ENCODE measurements at regions not wholly inside any gene's neighbourhood (a gene's known extent, or its start where the extent isn't known, plus 50 kb on each side); places are given as distances from the start of the nearest gene placed in this dataset.
A peak's percentile ranks its signal among the peaks of the same experiment; 100 is the strongest.

GRCh38 chr4:138925495-138925894 lies 90.1 kb upstream of the NOCT start:
- DNase-seq (ENCODE audit: low spot score): no peak

GRCh38 chr4:138919094-138919936 lies 96.3 kb upstream of the NOCT start:
- DNase-seq (ENCODE audit: low spot score): peak; percentile 81

GRCh38 chr4:138918169-138918869 lies 97.3 kb upstream of the NOCT start:
- DNase-seq (ENCODE audit: low spot score): no peak

- no peak for DNase-seq (ENCODE audit: low spot score)
Measured at GRCh38 chr4:138916763-138917162, 98.8 kb upstream of the NOCT start.

- DNase-seq (ENCODE audit: low spot score): no peak
Measured at GRCh38 chr4:138915756-138916155, 99.8 kb upstream of the NOCT start.

GRCh38 chr4:138912704-138913340 lies 102.8 kb upstream of the NOCT start:
- no peak for DNase-seq (ENCODE audit: low spot score)

GRCh38 chr4:138911909-138912703 lies 103.5 kb upstream of the NOCT start:
- DNase-seq (ENCODE audit: low spot score): no peak

GRCh38 chr4:138910914-138911336 lies 104.7 kb upstream of the NOCT start:
- peak; percentile 44 for DNase-seq (ENCODE audit: low spot score)

- no peak for DNase-seq (ENCODE audit: low spot score)
Measured at GRCh38 chr4:138910195-138910913, 105.2 kb upstream of the NOCT start.

- DNase-seq (ENCODE audit: low spot score): no peak
Measured at GRCh38 chr4:138909587-138909986, 106.0 kb upstream of the NOCT start.

- DNase-seq (ENCODE audit: low spot score): no peak
Measured at GRCh38 chr4:138908134-138908533, 107.4 kb upstream of the NOCT start.

- DNase-seq (ENCODE audit: low spot score): no peak
Measured at GRCh38 chr4:138907174-138907573, 108.4 kb upstream of the NOCT start.

GRCh38 chr4:138904793-138905192 lies 110.8 kb upstream of the NOCT start:
- DNase-seq (ENCODE audit: low spot score): no peak

GRCh38 chr4:138903185-138903584 lies 112.4 kb upstream of the NOCT start:
- no peak for DNase-seq (ENCODE audit: low spot score)

GRCh38 chr4:138902705-138903104 lies 112.9 kb upstream of the NOCT start:
- DNase-seq (ENCODE audit: low spot score): no peak

- DNase-seq (ENCODE audit: low spot score): no peak
Measured at GRCh38 chr4:138901177-138901576, 114.4 kb upstream of the NOCT start.

- DNase-seq (ENCODE audit: low spot score): no peak
Measured at GRCh38 chr4:138899999-138900398, 115.6 kb upstream of the NOCT start.

- peak; percentile 31 for DNase-seq (ENCODE audit: low spot score)
Measured at GRCh38 chr4:138898282-138898681, 117.3 kb upstream of the NOCT start.

- peak; percentile 61 for DNase-seq (ENCODE audit: low spot score)
Measured at GRCh38 chr4:138897811-138898226, 117.8 kb upstream of the NOCT start.

- no peak for DNase-seq (ENCODE audit: low spot score)
Measured at GRCh38 chr4:138894709-138895108, 120.9 kb upstream of the NOCT start.

- no peak for DNase-seq (ENCODE audit: low spot score)
Measured at GRCh38 chr4:138894011-138894410, 121.6 kb upstream of the NOCT start.
